ENCODE measurements at regions not wholly inside any gene's neighbourhood (a gene's known extent, or its start where the extent isn't known, plus 50 kb on each side); places are given as distances from the start of the nearest gene placed in this dataset.

- TF ChIP-seq ZFP3 (CRISPR knock-in tag; IDR thresholded peaks at IDR 0.05): no peak
- TF ChIP-seq RARB (CRISPR knock-in tag; IDR thresholded peaks at IDR 0.05): no peak
- no peak for TF ChIP-seq ZFP30 (CRISPR knock-in tag; IDR thresholded peaks at IDR 0.05)
- no peak for TF ChIP-seq ARNTL (CRISPR knock-in tag; IDR thresholded peaks at IDR 0.05; ENCODE audit: borderline replicate concordance, low read depth)
- no peak for TF ChIP-seq TCF4 (CRISPR knock-in tag; IDR thresholded peaks at IDR 0.05; ENCODE audit: borderline replicate concordance)
- TF ChIP-seq, protein P1, sequence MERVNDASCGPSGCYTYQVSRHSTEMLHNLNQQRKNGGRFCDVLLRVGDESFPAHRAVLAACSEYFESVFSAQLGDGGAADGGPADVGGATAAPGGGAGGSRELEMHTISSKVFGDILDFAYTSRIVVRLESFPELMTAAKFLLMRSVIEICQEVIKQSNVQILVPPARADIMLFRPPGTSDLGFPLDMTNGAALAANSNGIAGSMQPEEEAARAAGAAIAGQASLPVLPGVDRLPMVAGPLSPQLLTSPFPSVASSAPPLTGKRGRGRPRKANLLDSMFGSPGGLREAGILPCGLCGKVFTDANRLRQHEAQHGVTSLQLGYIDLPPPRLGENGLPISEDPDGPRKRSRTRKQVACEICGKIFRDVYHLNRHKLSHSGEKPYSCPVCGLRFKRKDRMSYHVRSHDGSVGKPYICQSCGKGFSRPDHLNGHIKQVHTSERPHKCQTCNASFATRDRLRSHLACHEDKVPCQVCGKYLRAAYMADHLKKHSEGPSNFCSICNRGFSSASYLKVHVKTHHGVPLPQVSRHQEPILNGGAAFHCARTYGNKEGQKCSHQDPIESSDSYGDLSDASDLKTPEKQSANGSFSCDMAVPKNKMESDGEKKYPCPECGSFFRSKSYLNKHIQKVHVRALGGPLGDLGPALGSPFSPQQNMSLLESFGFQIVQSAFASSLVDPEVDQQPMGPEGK (CRISPR knock-in tag; IDR thresholded peaks at IDR 0.05; ENCODE audit: borderline replicate concordance): no peak
- TF ChIP-seq GLIS3 (CRISPR knock-in tag; IDR thresholded peaks at IDR 0.05): no peak
- no peak for TF ChIP-seq PPARA (CRISPR knock-in tag; IDR thresholded peaks at IDR 0.05; ENCODE audit: borderline replicate concordance)
- TF ChIP-seq CREB5 (CRISPR knock-in tag; IDR thresholded peaks at IDR 0.05; ENCODE audit: low read depth): no peak
- no peak for TF ChIP-seq POU6F1 (CRISPR knock-in tag; IDR thresholded peaks at IDR 0.05; ENCODE audit: borderline replicate concordance, low read depth)
- TF ChIP-seq ZNF8 (CRISPR knock-in tag; IDR thresholded peaks at IDR 0.05): no peak
- TF ChIP-seq BACH2 (CRISPR knock-in tag; IDR thresholded peaks at IDR 0.05; ENCODE audit: borderline replicate concordance): no peak
These were observed 378.7 kb upstream of the DYNLRB2 start for GRCh38 chr16:80161799-80162739.
